GM21825 (cell line): ENCODE measurements at regions not wholly inside any gene's neighbourhood (a gene's known extent, or its start where the extent isn't known, plus 50 kb on each side); places are given as distances from the start of the nearest gene placed in this dataset.

Experiments
- ATAC-seq: cut with Tn5 transposase; IDR thresholded peaks from one replicate; pipeline ENCODE4 v1.9.1; 2021; ENCODE audit warnings: mild to moderate bottlenecking, moderate library complexity; ENCODE audit not compliant: unreplicated experiment

GRCh38 chr1:96340686-96341085 lies 380.9 kb upstream of the PTBP2 start:
- no peak for ATAC-seq

GRCh38 chr1:96346719-96347118 lies 374.9 kb upstream of the PTBP2 start:
- no peak for ATAC-seq

GRCh38 chr1:96349896-96350295 lies 371.7 kb upstream of the PTBP2 start:
- ATAC-seq, result no peak

- no peak for ATAC-seq
Observed at GRCh38 chr1:96352733-96353132, 368.9 kb upstream of the PTBP2 start.

GRCh38 chr1:96355521-96355920 lies 366.1 kb upstream of the PTBP2 start:
- no peak for ATAC-seq

- no peak for ATAC-seq
Observed at GRCh38 chr1:96355961-96356360, 365.6 kb upstream of the PTBP2 start.

- no peak for ATAC-seq
Observed at GRCh38 chr1:96357141-96357765, 364.3 kb upstream of the PTBP2 start.

- ATAC-seq, result no peak
Observed at GRCh38 chr1:96358057-96358456, 363.5 kb upstream of the PTBP2 start.

GRCh38 chr1:96360036-96360795 lies 361.4 kb upstream of the PTBP2 start:
- ATAC-seq, result no peak

GRCh38 chr1:96361271-96361856 lies 360.2 kb upstream of the PTBP2 start:
- no peak for ATAC-seq

- no peak for ATAC-seq
Observed at GRCh38 chr1:96361961-96362360, 359.6 kb upstream of the PTBP2 start.

GRCh38 chr1:96362623-96363022 lies 359.0 kb upstream of the PTBP2 start:
- no peak for ATAC-seq

- no peak for ATAC-seq
Observed at GRCh38 chr1:96363826-96364225, 357.8 kb upstream of the PTBP2 start.

GRCh38 chr1:96364576-96364975 lies 357.0 kb upstream of the PTBP2 start:
- ATAC-seq, result no peak

- ATAC-seq, result no peak
Observed at GRCh38 chr1:96365076-96365475, 356.5 kb upstream of the PTBP2 start.

GRCh38 chr1:96365596-96366390 lies 355.8 kb upstream of the PTBP2 start:
- ATAC-seq, result no peak

- ATAC-seq, result no peak
Observed at GRCh38 chr1:96366516-96366915, 355.1 kb upstream of the PTBP2 start.

GRCh38 chr1:96367791-96368190 lies 353.8 kb upstream of the PTBP2 start:
- ATAC-seq, result no peak

- ATAC-seq, result no peak
Observed at GRCh38 chr1:96370757-96371156, 350.8 kb upstream of the PTBP2 start.

- ATAC-seq, result no peak
Observed at GRCh38 chr1:96372881-96373280, 348.7 kb upstream of the PTBP2 start.

GRCh38 chr1:96374076-96374762 lies 347.4 kb upstream of the PTBP2 start:
- no peak for ATAC-seq
